ENCODE measurements at regions not wholly inside any gene's neighbourhood (a gene's known extent, or its start where the extent isn't known, plus 50 kb on each side); places are given as distances from the start of the nearest gene placed in this dataset.

DNA sequence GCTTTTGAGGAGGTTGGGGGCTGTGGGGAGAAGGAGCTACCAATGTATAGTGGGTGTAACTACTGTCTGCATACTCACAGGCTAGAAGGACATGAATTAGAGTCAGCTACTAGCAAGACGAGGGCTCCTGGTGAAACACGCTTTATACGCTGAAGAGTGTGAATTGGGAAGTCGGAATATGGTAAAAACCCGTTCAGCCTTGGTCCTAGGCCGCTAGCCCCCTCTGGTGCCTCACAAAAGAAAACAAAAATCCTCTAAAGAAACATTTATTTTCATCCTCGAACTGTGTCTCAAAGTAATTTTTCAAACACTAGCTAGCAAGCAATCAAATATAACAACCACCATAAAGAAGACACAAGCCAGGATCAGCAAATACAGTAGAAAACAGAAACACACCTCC, 338.1 kb upstream of the SEMA3C start:
- TF ChIP-seq, protein P1, sequence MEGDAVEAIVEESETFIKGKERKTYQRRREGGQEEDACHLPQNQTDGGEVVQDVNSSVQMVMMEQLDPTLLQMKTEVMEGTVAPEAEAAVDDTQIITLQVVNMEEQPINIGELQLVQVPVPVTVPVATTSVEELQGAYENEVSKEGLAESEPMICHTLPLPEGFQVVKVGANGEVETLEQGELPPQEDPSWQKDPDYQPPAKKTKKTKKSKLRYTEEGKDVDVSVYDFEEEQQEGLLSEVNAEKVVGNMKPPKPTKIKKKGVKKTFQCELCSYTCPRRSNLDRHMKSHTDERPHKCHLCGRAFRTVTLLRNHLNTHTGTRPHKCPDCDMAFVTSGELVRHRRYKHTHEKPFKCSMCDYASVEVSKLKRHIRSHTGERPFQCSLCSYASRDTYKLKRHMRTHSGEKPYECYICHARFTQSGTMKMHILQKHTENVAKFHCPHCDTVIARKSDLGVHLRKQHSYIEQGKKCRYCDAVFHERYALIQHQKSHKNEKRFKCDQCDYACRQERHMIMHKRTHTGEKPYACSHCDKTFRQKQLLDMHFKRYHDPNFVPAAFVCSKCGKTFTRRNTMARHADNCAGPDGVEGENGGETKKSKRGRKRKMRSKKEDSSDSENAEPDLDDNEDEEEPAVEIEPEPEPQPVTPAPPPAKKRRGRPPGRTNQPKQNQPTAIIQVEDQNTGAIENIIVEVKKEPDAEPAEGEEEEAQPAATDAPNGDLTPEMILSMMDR (IDR thresholded peaks at IDR 0.05) = peak; percentile 22; the same call in 1 of the 3 replicates
- TF ChIP-seq POLR2A (IDR thresholded peaks at IDR 0.05; ENCODE audit: low read length) (no peak), CHD2 (IDR thresholded peaks at IDR 0.05; ENCODE audit: low read length, partially characterized antibody) (no peak), ZFP36 (IDR thresholded peaks at IDR 0.05; ENCODE audit: borderline replicate concordance, partially characterized antibody) (no peak)
- TF ChIP-seq, protein P2, sequence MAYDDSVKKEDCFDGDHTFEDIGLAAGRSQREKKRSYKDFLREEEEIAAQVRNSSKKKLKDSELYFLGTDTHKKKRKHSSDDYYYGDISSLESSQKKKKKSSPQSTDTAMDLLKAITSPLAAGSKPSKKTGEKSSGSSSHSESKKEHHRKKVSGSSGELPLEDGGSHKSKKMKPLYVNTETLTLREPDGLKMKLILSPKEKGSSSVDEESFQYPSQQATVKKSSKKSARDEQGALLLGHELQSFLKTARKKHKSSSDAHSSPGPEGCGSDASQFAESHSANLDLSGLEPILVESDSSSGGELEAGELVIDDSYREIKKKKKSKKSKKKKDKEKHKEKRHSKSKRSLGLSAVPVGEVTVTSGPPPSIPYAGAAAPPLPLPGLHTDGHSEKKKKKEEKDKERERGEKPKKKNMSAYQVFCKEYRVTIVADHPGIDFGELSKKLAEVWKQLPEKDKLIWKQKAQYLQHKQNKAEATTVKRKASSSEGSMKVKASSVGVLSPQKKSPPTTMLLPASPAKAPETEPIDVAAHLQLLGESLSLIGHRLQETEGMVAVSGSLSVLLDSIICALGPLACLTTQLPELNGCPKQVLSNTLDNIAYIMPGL (CRISPR knock-in tag; IDR thresholded peaks at IDR 0.05; ENCODE audit: borderline replicate concordance) = no peak
